Activated CD8-positive, alpha-beta memory T cell treated with anti-CD3 and anti-CD28 coated beads for 36 hours (primary cell): ENCODE measurements at regions not wholly inside any gene's neighbourhood (a gene's known extent, or its start where the extent isn't known, plus 50 kb on each side); places are given as distances from the start of the nearest gene placed in this dataset.
"Not testable (repeated sequence)": the region's sequence is repeated elsewhere in the genome, so short reads cannot be mapped to it uniquely, and the experiment has no call there.

Experiments
- CTCF ChIA-PET: fragments of 350-600 bp; sonication (Branson Sonifier 250); formaldehyde crosslinking; loops from one replicate; lab custom pipeline; 2021; ENCODE audit warnings: antibody characterized with exemption; lab: Charles Lee
- POLR2A ChIA-PET: fragments of 350-600 bp; sonication (Branson Sonifier 250); formaldehyde crosslinking; loops from one replicate; lab custom pipeline; 2021; ENCODE audit warnings: antibody characterized with exemption; lab: Charles Lee

GRCh38 chr6:121730616-121731015 lies 295.2 kb downstream of the GJA1 start:
- ChIA-PET POLR2A (no interaction called here), CTCF (no interaction called here)

- POLR2A ChIA-PET, result no interaction called here
- CTCF ChIA-PET, result no interaction called here
These were observed 295.9 kb downstream of the GJA1 start for GRCh38 chr6:121731381-121731780.

- CTCF ChIA-PET, result no interaction called here
- POLR2A ChIA-PET, result no interaction called here
These were observed 297.2 kb downstream of the GJA1 start for GRCh38 chr6:121732641-121733040.

- POLR2A ChIA-PET, result no interaction called here
- CTCF ChIA-PET, result no interaction called here
These were observed 297.8 kb downstream of the GJA1 start for GRCh38 chr6:121733234-121733633.

GRCh38 chr6:121740188-121740587 lies 304.7 kb downstream of the GJA1 start:
- POLR2A ChIA-PET, CTCF ChIA-PET: not testable (repeated sequence)

- ChIA-PET POLR2A (no interaction called here), CTCF (no interaction called here)
These were observed 308.2 kb downstream of the GJA1 start for GRCh38 chr6:121743691-121744090.

- CTCF ChIA-PET, result no interaction called here
- POLR2A ChIA-PET, result no interaction called here
These were observed 312.9 kb downstream of the GJA1 start for GRCh38 chr6:121748376-121748775.

GRCh38 chr6:121748850-121749249 lies 313.4 kb downstream of the GJA1 start:
- ChIA-PET CTCF (no interaction called here), POLR2A (no interaction called here)

GRCh38 chr6:121755485-121755884 lies 320.0 kb downstream of the GJA1 start:
- ChIA-PET CTCF (no interaction called here), POLR2A (no interaction called here)

GRCh38 chr6:121756666-121757065 lies 321.2 kb downstream of the GJA1 start:
- CTCF ChIA-PET, result no interaction called here
- POLR2A ChIA-PET, result no interaction called here

GRCh38 chr6:121759370-121759769 lies 323.9 kb downstream of the GJA1 start:
- ChIA-PET POLR2A (no interaction called here), CTCF (no interaction called here)

- POLR2A ChIA-PET, result no interaction called here
- CTCF ChIA-PET, result no interaction called here
These were observed 324.7 kb downstream of the GJA1 start for GRCh38 chr6:121760191-121760590.

GRCh38 chr6:121760745-121761144 lies 325.3 kb downstream of the GJA1 start:
- ChIA-PET CTCF (no interaction called here), POLR2A (no interaction called here)

GRCh38 chr6:121764493-121764892 lies 329.0 kb downstream of the GJA1 start:
- ChIA-PET CTCF (no interaction called here), POLR2A (no interaction called here)

- CTCF ChIA-PET, result no interaction called here
- POLR2A ChIA-PET, result no interaction called here
These were observed 329.6 kb downstream of the GJA1 start for GRCh38 chr6:121765060-121765459.

GRCh38 chr6:121767211-121767610 lies 331.8 kb downstream of the GJA1 start:
- CTCF ChIA-PET, result no interaction called here
- POLR2A ChIA-PET, result no interaction called here

- CTCF ChIA-PET, result no interaction called here
- POLR2A ChIA-PET, result no interaction called here
These were observed 335.5 kb downstream of the GJA1 start for GRCh38 chr6:121770943-121771342.

- ChIA-PET POLR2A (no interaction called here), CTCF (no interaction called here)
These were observed 336.7 kb downstream of the GJA1 start for GRCh38 chr6:121771937-121772720.

GRCh38 chr6:121776054-121776453 lies 340.6 kb downstream of the GJA1 start:
- ChIA-PET CTCF (no interaction called here), POLR2A (no interaction called here)

GRCh38 chr6:121780325-121781321 lies 345.2 kb downstream of the GJA1 start:
- CTCF ChIA-PET, result no interaction called here

More at GRCh38 chr6:121780325-121781321, 345.2 kb downstream of the GJA1 start:
- POLR2A ChIA-PET, result no interaction called here
